ENCODE measurements at regions not wholly inside any gene's neighbourhood (a gene's known extent, or its start where the extent isn't known, plus 50 kb on each side); places are given as distances from the start of the nearest gene placed in this dataset.

GRCh38 chr3:41112466-41112865 is 86.8 kb upstream of the CTNNB1 start:
- no peak for TF ChIP-seq POLR2A (IDR thresholded peaks at IDR 0.05)
- no peak for TF ChIP-seq CTCF (IDR thresholded peaks at IDR 0.05)

All from heart left ventricle (tissue), 13 donors.